HG03135 (cell line): ENCODE measurements at regions not wholly inside any gene's neighbourhood (a gene's known extent, or its start where the extent isn't known, plus 50 kb on each side); places are given as distances from the start of the nearest gene placed in this dataset.

Source experiments
- ATAC-seq: cut with Tn5 transposase; IDR thresholded peaks from one replicate; pipeline ENCODE4 v1.9.1; 2021; ENCODE audit warnings: mild to moderate bottlenecking, moderate library complexity; ENCODE audit not compliant: unreplicated experiment

GRCh38 chr5:8457187-8458037 lies 588.5 kb downstream of the MTRR start:
- peak; percentile 93 for ATAC-seq

DNA sequence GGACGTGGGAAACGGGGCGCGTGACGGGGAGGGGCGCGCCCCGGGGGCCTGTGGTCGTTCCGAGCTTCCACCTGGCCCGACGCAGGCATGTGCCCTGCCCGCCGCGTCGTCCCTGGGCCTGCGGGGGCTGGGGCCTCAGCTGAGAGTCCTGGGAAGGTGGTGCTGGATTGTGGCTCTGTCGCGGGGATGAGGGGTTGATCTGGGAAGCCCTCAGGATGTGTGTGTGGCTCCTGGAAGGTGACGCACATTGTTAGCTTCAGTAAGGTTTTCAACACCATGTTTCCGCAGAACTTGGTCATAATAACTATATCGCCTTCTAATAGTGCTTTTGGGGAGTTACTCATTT lies 589.1 kb downstream of the MTRR start:
- ATAC-seq = no peak

DNA sequence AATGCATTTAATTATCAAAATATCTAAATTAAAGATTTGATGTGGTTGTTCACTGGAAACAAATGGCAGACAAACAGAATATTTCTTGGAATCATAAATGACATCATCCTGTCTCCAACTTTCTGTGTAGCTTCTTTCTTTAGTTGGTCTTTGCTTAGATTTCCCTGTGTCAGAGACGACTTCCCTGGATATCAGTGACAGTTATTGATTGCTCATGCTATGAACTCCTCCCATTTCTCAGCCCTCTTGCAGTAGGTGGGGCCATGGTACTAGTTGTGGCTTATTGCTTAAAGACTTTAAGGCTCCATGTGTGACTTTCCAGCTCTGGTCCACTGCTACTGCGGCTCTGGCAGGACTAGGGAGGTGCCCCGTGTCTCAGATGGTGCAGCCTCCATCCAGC lies 592.6 kb downstream of the MTRR start:
- ATAC-seq = no peak

DNA sequence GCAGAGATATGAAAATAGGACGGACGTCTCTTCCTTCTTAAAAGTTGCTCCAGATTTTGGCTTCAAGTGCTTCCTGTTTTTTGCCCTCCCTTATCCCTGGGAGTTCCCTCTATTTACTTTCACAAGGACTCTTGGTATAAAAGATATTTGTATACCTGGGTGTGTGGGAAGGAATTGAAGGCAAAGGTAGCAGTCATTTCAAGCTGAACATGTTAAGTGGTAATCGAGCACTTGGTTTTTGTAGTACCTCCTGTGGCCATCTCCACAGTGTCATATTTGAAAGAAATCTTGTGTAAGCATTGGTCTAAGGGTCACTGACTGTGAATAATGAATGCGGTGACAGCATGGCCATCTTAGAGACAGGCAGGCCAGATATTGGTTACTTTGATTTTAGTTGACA lies 593.6 kb downstream of the MTRR start:
- no peak for ATAC-seq

- ATAC-seq = no peak
Observed at GRCh38 chr5:8470489-8470888, 601.5 kb downstream of the MTRR start.

DNA sequence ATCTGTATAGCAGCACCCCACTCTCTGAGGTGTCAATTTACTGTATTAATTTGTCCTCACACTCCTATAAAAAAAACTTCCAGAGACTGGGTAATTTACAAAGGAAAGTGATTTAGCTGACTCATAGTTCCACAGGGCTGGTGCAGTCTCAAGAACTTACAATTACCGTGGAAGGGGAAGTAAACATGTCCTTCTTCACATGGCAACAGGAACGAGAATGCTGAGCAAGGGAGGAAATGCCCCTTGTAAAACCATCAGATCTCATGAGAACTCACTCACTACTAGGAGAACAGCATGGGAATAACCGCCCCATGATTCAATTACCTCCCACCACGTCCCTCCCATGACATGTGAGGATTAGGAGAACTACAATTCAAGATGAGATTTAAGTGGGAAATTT lies 602.6 kb downstream of the MTRR start:
- ATAC-seq = no peak

- ATAC-seq = no peak
Observed at GRCh38 chr5:8473016-8473415, 604.1 kb downstream of the MTRR start.

DNA sequence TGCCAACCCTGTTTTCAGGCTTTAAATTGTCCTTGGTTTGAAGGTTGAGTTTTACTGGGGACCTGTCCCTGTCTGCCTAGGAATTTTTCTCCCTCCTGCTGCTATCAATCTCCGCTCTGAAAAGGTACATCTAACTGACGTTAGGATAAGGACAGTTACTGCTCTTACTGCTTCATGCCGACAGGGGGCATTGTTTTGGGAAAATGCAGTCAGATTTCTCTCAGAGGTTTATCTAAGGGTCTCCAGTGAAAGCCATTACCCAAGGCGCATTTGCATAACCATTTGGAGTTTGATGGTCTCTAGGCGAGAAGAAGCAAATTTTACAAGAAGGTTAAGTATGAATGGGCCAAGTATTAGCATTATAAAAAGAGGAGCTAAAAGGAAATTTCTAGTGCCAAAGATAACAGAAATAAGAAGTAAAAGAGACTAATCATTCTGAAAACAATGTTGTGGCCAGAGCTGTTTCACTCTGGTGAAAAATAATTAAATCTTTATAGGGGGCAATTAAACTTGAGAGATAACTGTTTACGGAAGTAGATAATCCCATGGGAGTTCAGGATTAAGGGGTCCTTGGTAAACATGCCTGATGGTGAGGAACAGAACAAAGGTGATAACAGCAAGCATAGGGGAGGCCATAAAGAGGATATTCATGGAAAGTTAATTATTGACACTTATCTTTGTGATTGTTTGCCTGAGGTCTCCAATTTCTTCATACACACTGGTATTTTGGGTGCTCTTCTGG lies 605.0 kb downstream of the MTRR start:
- no peak for ATAC-seq

- ATAC-seq = no peak
Observed at GRCh38 chr5:8474569-8474930, 605.6 kb downstream of the MTRR start.

- no peak for ATAC-seq
Observed at GRCh38 chr5:8478326-8478725, 609.4 kb downstream of the MTRR start.

DNA sequence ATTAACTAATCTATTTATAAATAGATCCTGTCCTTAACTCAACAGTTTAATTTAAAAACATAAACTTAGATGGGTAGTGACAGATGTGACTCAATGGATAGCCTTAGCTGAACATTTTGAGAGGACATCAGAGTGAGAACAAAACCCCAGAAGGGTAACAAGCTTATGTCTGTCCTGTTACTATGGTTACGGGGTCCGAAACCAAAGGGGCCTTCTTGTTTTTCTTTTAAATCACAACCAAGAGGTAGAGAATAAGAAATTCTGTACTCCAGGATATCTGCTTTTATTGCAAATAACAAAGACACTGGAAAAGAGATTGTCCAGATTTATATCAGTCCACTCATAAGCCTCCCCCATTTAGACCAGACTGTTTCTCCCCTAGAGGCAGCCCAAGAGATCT lies 612.1 kb downstream of the MTRR start:
- ATAC-seq = no peak

- no peak for ATAC-seq
Observed at GRCh38 chr5:8491254-8491653, 622.3 kb downstream of the MTRR start.

- ATAC-seq = no peak
Observed at GRCh38 chr5:8493176-8493575, 624.2 kb downstream of the MTRR start.

GRCh38 chr5:8500426-8500825 lies 631.5 kb downstream of the MTRR start:
- no peak for ATAC-seq

- ATAC-seq = no peak
Observed at GRCh38 chr5:8505196-8505595, 636.2 kb downstream of the MTRR start.

- no peak for ATAC-seq
Observed at GRCh38 chr5:8508231-8508630, 639.3 kb downstream of the MTRR start.

DNA sequence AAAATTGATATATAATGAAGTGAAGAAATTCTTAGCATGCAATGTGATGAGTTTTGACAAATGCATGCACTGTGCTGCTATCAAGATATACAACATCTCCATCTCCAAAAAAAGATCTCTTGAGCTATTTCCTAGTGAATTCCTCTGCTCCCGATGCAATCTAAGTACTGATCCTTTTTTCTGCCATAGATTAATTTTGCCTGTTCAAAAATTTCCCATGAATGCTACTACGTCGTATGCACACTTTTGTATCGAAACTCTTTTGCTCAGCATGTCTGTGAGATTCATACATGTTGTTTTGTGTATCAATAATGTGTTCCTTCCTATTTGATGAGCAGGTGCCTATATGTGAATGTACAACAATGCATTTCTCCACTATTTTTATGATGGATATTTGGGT lies 647.4 kb downstream of the MTRR start:
- ATAC-seq = no peak

DNA sequence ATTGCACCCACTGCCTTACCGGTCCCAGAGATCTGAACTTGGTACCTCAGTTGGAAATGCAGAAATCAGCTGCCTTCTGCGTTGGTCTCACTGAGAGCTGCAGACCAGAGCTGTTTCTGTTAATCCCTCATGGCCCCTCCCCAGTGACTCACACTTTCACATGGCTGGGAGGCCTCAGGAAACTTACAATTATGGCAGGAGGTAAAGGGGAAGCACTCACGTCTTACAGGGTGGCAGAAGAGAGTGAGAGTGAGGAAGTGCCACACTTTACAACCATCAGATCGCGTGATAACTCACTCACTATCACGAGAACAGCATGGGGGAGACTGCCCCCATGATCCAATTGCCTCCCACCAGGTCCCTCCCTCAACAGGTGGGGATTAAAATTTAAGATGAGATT lies 648.5 kb downstream of the MTRR start:
- no peak for ATAC-seq

DNA sequence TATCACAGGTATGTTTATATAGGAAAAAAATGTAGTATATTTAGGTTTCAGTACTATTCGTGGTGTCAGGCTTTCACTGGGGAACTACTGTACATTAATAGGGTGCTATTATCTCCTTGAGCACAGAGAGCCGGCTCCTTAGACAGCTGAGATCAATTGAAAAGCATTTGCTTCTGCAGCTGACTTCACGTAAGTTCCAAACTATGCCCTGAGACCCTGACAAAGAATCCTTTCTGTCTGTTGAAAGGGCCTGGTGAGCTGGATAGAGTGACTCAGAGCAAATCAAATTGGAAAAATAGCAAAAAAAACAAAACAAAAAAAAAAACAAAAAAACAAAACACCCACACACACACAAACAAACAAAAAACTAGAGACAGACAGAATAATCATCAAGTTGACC lies 652.0 kb downstream of the MTRR start:
- no peak for ATAC-seq

GRCh38 chr5:8521991-8522390 lies 653.0 kb downstream of the MTRR start:
- no peak for ATAC-seq

DNA sequence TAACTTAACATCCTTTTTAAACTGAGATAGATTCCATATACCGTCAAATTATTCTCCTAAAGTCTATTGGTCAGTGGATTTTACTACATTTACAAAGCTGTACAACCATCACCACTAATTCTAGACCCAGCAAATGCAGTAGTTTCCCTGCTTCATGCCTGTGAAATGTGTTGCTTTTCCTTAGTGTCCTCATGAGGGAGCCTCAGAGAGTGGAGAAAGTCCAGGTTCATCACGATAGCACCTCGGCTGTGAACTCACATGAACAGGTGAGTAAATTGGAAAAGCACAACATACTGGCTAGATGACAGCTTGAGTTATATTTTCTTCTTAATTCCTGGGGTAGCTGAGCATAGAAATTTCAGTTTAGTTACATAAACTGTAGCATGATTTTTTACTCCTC lies 653.7 kb downstream of the MTRR start:
- no peak for ATAC-seq

DNA sequence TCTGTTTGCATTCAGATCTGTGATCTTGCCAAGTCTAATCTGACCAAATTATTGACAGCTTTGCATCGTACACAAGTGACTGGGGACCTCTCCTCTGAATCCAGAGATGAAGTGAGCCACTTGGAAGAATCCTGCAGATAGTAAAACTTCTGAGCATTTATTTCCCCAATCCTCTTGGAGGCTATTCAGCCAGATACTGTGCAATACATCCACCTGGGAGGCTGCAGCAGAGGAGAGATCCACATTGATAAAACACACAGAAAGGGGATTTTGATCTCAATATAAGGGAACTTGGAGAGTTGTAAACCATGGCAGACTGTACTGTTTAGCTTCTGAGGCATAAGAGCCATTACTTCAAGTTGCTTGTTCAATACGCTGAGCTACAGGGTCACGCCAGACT lies 654.6 kb downstream of the MTRR start:
- ATAC-seq = no peak

DNA sequence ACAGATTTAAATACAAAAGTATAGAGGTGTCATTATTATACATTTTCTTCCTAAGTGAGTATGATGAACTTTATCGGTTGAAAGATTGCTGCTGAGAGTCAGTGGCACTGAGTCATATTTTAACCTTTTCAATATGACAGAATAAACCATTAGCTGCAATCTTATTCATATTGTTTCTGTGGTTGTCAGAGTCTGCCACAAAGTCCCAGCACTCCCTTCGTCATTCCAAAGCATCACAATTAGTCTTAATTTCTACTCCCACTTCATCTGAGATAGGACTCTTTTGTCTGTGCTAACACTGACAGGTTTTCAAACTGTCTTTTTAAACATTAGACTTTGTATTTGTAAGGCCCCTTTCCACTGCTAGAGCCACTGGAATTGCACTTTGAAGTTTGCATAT lies 656.9 kb downstream of the MTRR start:
- ATAC-seq = no peak
